GM23248 (cell line): ENCODE measurements at regions not wholly inside any gene's neighbourhood (a gene's known extent, or its start where the extent isn't known, plus 50 kb on each side); places are given as distances from the start of the nearest gene placed in this dataset.

Source experiments
- EZH2 ChIP-seq: fragments of 200-600 bp; sonication (generic); IDR thresholded peaks from 2 replicates; pipeline ENCODE4 v1.6.1; 2018; ENCODE audit warnings: antibody characterized with exemption, mild to moderate bottlenecking; ENCODE audit not compliant: insufficient read depth, poor library complexity, severe bottlenecking
- EZH2phosphoT487 ChIP-seq: fragments of 200-600 bp; sonication (generic); IDR thresholded peaks from 2 replicates; pipeline ENCODE4 v1.6.1; 2018; ENCODE audit warnings: antibody characterized with exemption, moderate library complexity, mild to moderate bottlenecking, low read depth; ENCODE audit not compliant: insufficient read depth

DNA sequence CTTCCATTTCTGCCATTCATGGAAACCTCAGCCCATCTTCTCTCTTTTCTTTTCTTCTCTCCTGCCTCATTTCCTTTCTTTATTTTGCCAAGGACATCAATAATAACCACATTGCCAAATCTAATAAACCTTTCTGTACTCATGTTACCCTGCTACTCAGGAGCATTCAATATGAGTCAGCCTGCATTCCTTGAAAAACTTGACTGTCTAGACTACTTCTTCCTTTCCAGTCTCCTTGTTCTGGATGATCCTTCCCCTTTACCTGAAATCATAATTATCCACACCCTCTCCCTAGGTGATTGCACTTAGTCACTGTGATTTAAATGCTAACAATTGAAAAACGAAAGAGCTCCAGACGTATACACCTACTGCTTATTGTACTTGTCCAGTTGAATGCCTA is 253.2 kb upstream of the CENPE start:
- TF ChIP-seq EZH2 (no peak), EZH2phosphoT487 (no peak)
